Esophagus muscularis mucosa (tissue), 3 donors: ENCODE measurements at regions not wholly inside any gene's neighbourhood (a gene's known extent, or its start where the extent isn't known, plus 50 kb on each side); places are given as distances from the start of the nearest gene placed in this dataset.

Source experiments
- CTCF ChIP-seq, 3 experiments: fragments of 200-600 bp in 2 of 3; fragments of 450-650 bp in 1 of 3; sonication (generic) in 2 of 3; IDR thresholded peaks; one replicate each; pipeline ENCODE4 v1.5.1; 2017 to 2019; ENCODE audit warnings: antibody characterized with exemption in 3 of 3, mild to moderate bottlenecking in 2 of 3, moderate library complexity in 1 of 3
- POLR2A ChIP-seq: fragments of 450-650 bp; IDR thresholded peaks from one replicate; pipeline ENCODE4 v1.6.1; 2017; ENCODE audit warnings: antibody characterized with exemption, moderate library complexity, mild to moderate bottlenecking, low read depth

GRCh38 chrX:63050225-63050624 lies 300.9 kb downstream of the SPIN4 start:
- TF ChIP-seq POLR2A: no peak
- no peak for TF ChIP-seq CTCF (IDR thresholded peaks at IDR 0.05)
